Fibroblast of pulmonary artery (primary cell): ENCODE measurements at regions not wholly inside any gene's neighbourhood (a gene's known extent, or its start where the extent isn't known, plus 50 kb on each side); places are given as distances from the start of the nearest gene placed in this dataset.

Experiments used
- DNase-seq: peaks from one replicate; pipeline ENCODE4 v3.0.0-alpha.2; 2010; ENCODE audit warnings: low read depth
- H3K4me3 ChIP-seq: replicated peaks from 2 replicates; pipeline ENCODE4 v1.5.1; 2011; ENCODE audit warnings: low read depth, mild to moderate bottlenecking, control low read depth, low read length, moderate library complexity
- TF ChIP-seq, protein P1 (sequence below): IDR thresholded peaks from 2 replicates; pipeline ENCODE4 v1.5.1; 2011; ENCODE audit warnings: mild to moderate bottlenecking, control low read depth, low read length, inconsistent platforms; ENCODE audit errors: missing control alignments

DNA sequence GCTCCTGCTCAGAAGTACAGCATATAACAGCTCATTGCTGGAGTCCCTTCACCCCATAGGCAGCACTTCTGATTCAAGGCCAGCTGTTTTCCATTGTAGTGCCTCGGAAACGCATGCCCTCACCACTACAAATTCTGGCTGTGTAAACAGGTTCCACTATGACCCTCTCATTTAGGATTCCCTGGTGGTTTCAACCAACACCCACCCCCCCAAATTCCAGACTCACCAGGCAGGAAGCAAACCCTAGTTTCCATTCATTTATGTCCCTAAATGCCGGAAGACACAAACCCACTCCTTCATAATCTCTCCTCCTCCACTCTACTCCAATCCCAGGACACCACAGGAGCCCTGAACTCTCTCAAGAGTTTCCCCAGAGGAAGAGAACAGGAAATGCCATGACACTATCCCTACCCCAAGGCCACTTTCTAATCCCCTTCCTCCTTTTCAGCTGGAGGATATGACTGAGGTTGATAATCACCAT, 75.9 kb upstream of the TMPO start:
- DNase-seq, result peak; percentile 86
- TF ChIP-seq, protein P1, sequence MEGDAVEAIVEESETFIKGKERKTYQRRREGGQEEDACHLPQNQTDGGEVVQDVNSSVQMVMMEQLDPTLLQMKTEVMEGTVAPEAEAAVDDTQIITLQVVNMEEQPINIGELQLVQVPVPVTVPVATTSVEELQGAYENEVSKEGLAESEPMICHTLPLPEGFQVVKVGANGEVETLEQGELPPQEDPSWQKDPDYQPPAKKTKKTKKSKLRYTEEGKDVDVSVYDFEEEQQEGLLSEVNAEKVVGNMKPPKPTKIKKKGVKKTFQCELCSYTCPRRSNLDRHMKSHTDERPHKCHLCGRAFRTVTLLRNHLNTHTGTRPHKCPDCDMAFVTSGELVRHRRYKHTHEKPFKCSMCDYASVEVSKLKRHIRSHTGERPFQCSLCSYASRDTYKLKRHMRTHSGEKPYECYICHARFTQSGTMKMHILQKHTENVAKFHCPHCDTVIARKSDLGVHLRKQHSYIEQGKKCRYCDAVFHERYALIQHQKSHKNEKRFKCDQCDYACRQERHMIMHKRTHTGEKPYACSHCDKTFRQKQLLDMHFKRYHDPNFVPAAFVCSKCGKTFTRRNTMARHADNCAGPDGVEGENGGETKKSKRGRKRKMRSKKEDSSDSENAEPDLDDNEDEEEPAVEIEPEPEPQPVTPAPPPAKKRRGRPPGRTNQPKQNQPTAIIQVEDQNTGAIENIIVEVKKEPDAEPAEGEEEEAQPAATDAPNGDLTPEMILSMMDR, result no peak
- H3K4me3 ChIP-seq, result peak overlapping the region; percentile 11

DNA sequence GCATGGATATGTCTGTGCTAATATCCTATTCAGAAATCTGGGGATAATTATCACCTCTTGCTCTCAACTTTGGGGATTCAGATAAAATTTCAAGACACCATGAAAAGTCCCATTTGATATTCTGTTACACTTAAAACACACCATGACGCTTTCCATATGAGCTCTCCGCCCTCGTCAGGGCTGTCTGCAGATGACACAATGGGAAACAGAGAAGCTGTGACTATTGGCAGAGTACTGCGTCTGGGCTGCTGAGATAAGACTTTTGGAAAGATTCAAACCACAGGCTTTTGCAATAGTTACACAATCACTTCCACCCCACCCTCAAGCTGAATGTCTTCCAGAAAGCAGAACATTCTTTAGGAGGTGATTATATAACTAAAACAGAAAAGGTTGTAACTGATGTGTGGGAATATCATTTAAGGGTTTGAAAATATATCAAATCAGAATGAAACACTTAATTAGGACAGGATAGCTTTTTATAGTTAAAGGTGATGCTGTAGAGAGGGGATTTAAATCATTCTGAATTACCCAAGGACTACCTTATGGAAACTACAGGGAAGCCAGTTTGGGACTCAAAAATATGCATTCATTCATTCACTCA, 75.3 kb upstream of the TMPO start:
- TF ChIP-seq, protein P1, result no peak
- peak; percentile 99 for DNase-seq
- H3K4me3 ChIP-seq, result peak overlapping the region; percentile 11

DNA sequence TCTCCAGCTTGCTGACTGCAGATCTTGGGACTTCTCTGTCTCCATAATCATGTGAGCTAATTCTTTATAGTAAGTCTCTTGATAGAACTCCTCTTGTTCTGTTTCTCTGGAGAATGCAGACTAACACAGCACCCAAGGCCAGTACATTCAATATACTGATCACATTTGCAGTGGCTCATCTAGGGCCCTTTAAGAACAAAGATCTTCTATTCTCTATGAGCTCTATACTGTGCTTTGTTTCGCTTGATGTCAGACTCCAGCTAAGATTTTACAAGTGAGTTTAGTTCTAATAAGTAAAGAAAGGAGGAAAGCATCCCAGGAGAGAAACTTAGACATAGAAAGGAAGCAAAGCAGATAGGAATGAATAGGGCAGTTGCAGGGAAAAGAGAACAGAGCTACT, 69.3 kb upstream of the TMPO start:
- DNase-seq, result no peak
- no peak overlapping the region for H3K4me3 ChIP-seq
- TF ChIP-seq, protein P1, result no peak

DNA sequence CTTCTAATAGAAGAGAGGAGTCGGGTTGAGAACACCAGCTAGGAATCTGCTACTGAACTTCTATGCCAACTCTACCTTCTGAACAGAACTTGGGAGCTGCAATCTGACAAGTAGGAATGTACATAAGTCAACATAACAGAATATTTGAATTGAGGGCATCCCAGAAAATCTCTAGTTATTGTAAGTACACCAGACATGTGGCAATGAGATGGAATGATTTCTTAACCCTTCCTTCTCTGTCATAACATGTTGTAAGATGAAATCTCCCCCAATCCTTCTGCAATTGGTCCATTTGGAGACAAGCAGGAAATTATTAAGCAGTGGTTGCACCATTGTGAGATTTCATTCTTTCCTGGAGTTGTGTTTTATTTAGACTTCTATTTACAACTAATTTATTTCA, 68.7 kb upstream of the TMPO start:
- no peak overlapping the region for H3K4me3 ChIP-seq
- peak; percentile 96 for DNase-seq
- TF ChIP-seq, protein P1, result no peak

DNA sequence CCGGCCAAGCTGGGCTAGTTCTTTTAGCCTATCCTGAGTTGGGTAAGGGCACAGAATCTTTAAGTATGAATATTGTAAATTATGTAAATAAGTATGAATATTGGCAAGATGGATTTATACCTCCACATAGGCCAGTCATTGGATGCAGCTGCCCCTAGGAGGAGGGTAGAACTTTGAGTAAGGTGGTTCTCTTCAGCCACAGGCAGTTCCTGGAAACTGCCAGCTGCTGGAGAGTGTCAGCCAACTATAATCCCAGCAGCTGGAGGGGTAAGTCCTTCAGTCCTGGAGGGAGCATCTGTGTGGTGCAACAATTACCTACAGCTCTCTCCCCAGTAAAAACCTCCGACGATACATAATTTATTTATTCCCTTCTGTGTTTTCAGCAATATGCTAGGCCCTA, 65.8 kb upstream of the TMPO start:
- no peak for DNase-seq
- TF ChIP-seq, protein P1, result no peak
- H3K4me3 ChIP-seq, result no peak overlapping the region

DNA sequence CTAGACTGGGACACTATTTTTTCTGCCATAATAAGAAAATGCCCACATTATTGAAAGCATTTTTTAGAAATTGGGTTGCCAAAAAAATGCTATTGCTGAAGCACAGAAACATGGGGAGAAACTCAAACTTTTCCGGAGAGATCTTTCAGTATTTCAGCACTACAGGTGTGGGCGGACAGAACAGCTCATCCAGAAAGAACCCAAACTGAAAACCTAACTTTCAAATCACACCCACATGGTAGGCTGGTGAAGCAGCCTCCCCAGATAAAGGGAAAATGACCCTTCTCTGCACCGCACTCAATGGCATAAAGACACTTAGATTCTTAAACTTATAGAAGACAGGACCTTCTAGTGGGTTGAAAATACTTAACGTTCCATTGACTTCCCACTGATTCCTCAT, 62.3 kb upstream of the TMPO start:
- TF ChIP-seq, protein P1, result no peak
- no peak for DNase-seq

DNA sequence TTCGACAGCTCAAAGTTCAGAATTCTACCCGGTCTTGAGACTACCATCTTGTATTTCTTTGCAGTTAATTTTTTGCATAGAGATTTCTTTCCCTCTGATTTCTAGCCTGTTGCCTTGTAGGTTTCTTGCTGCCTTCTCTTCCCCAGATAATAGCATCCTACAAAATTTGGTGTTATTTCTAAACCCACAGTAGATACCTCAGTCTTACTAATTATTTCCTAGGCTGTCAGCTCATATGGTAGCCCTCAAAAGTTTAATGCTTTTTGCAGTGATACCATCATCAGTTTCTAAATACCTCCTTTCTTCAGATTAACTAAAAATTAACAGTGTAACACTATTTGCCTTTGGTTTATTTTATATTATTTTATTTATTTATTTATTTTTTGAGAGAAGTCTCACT, 61.9 kb upstream of the TMPO start:
- H3K4me3 ChIP-seq, result no peak overlapping the region
- DNase-seq, result no peak
- TF ChIP-seq, protein P1, result no peak

More for the DNA sequence above, 62.3 kb upstream of the TMPO start:
- H3K4me3 ChIP-seq, result no peak overlapping the region
